K562 (cell line): ENCODE measurements at regions not wholly inside any gene's neighbourhood (a gene's known extent, or its start where the extent isn't known, plus 50 kb on each side); places are given as distances from the start of the nearest gene placed in this dataset.

Experiments used
- ATF2 ChIP-seq: sonication (generic); formaldehyde crosslinking; IDR thresholded peaks from 2 replicates; pipeline ENCODE4 v1.8.1; 2022; ENCODE audit warnings: missing genetic modification reagents
- BHLHE40 ChIP-seq: IDR thresholded peaks from 2 replicates; pipeline ENCODE4 v1.6.1; 2011; ENCODE audit warnings: low read length, improper control_type of control experiment
- CEBPZ ChIP-seq: fragments of 150-350 bp; IDR thresholded peaks from 2 replicates; pipeline ENCODE4 v1.6.1; 2014; ENCODE audit warnings: low read depth, mild to moderate bottlenecking, low read length, borderline replicate concordance
- EP300 ChIP-seq: IDR thresholded peaks from 2 replicates; pipeline ENCODE4 v1.6.1; 2012; ENCODE audit warnings: low read length, improper control_type of control experiment
- FOXJ2 ChIP-seq: fragments of 200-800 bp; sonication (Bioruptor generic); IDR thresholded peaks from 2 replicates; pipeline ENCODE4 v1.6.1; 2016; ENCODE audit warnings: missing genetic modification characterization, missing compliant biosample characterization
- HEY1 ChIP-seq: fragments of 250-450 bp; sonication (Bioruptor Pico); IDR thresholded peaks from 2 replicates; pipeline ENCODE4 v1.5.0; 2020; ENCODE audit warnings: mild to moderate bottlenecking, moderate library complexity, borderline replicate concordance
- MED1 ChIP-seq: sonication (generic); formaldehyde crosslinking; IDR thresholded peaks from 2 replicates; pipeline ENCODE4 v1.8.1; 2023; ENCODE audit warnings: missing genetic modification reagents, borderline replicate concordance
- MEIS2 ChIP-seq: fragments of 450-650 bp; IDR thresholded peaks from 2 replicates; pipeline ENCODE4 v1.6.1; 2014; ENCODE audit warnings: mild to moderate bottlenecking; ENCODE audit not compliant: partially characterized antibody
- PCBP1 ChIP-seq: fragments of 200-400 bp; formaldehyde crosslinking; IDR thresholded peaks from 2 replicates; pipeline ENCODE4 v1.6.1; 2018; ENCODE audit warnings: mild to moderate bottlenecking, low read depth, low read length; ENCODE audit not compliant: poor library complexity, severe bottlenecking
- ZNF121 ChIP-seq: sonication (generic); formaldehyde crosslinking; conservative IDR thresholded peaks from 2 replicates; pipeline ENCODE4 v1.8.0; 2022; ENCODE audit warnings: missing genetic modification reagents
- ZNF140 ChIP-seq: fragments of 250-450 bp; sonication (Bioruptor Pico); IDR thresholded peaks from 2 replicates; pipeline ENCODE4 v1.8.0; 2021; ENCODE audit warnings: moderate library complexity, mild to moderate bottlenecking, inconsistent platforms
- ZNF146 ChIP-seq: IDR thresholded peaks from one replicate; pipeline ENCODE4 v1.6.1; 2018; ENCODE audit warnings: missing compliant biosample characterization; ENCODE audit not compliant: unreplicated experiment
- TF ChIP-seq, protein P1 (sequence below), 2 experiments: IDR thresholded peaks; 2 replicates each; pipeline ENCODE4 v1.6.1; 2012; ENCODE audit warnings: improper control_type of control experiment in 2 of 2, low read depth in 2 of 2, low read length in 2 of 2, borderline replicate concordance in 1 of 2
- TF ChIP-seq, protein P2 (sequence below): fragments of 250-450 bp; sonication (Bioruptor Pico); IDR thresholded peaks from 2 replicates; pipeline ENCODE4 v1.8.0; 2021; ENCODE audit warnings: moderate library complexity, mild to moderate bottlenecking, inconsistent platforms
- TF ChIP-seq, protein P3 (sequence below): fragments of 450-650 bp; conservative IDR thresholded peaks from 2 replicates; pipeline ENCODE4 v1.6.1; 2016; ENCODE audit warnings: missing genetic modification characterization, low read depth, mild to moderate bottlenecking, control low read depth, missing compliant biosample characterization
- TF ChIP-seq, protein P4 (sequence below): sonication (generic); formaldehyde crosslinking; IDR thresholded peaks from 2 replicates; pipeline ENCODE4 v1.8.0; 2022; ENCODE audit warnings: missing genetic modification reagents, mild to moderate bottlenecking, moderate library complexity, borderline replicate concordance
- TF ChIP-seq, protein P5 (sequence below): sonication (generic); formaldehyde crosslinking; IDR thresholded peaks from 2 replicates; pipeline ENCODE4 v1.8.0; 2022; ENCODE audit warnings: mild to moderate bottlenecking, missing genetic modification reagents

DNA sequence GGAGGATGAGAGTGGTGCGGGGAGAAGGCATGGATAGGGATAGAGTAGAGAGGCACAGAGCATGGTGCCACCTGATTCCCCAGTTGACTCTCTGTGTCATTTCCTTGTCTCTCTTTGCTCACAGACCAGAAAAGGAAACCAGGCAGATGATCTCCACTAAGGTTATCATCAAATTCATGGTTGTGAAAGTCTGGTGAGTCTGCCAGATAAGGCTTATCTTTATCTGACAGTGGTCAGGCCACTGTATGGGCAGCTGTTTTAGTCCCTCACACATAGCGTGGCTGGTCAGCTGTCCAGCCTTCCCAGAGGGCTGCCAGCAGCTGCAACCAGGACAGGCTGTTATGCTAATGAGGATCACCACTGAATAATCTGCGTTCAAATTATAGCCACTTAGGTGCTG lies 99.0 kb downstream of the ADRA2A start (continued):
- TF ChIP-seq, protein P1, sequence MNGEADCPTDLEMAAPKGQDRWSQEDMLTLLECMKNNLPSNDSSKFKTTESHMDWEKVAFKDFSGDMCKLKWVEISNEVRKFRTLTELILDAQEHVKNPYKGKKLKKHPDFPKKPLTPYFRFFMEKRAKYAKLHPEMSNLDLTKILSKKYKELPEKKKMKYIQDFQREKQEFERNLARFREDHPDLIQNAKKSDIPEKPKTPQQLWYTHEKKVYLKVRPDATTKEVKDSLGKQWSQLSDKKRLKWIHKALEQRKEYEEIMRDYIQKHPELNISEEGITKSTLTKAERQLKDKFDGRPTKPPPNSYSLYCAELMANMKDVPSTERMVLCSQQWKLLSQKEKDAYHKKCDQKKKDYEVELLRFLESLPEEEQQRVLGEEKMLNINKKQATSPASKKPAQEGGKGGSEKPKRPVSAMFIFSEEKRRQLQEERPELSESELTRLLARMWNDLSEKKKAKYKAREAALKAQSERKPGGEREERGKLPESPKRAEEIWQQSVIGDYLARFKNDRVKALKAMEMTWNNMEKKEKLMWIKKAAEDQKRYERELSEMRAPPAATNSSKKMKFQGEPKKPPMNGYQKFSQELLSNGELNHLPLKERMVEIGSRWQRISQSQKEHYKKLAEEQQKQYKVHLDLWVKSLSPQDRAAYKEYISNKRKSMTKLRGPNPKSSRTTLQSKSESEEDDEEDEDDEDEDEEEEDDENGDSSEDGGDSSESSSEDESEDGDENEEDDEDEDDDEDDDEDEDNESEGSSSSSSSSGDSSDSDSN (IDR thresholded peaks at IDR 0.05; ENCODE audit: borderline replicate concordance in 1 of 2, low read depth in 2 of 2, low read length in 2 of 2): no peak
- TF ChIP-seq CEBPZ (no peak), MEIS2 (no peak), ZNF146 (CRISPR knock-in tag) (no peak), MED1 (CRISPR knock-in tag) (no peak), BHLHE40 (peak; percentile 68; the same call in 1 of the 2 replicates), FOXJ2 (tag) (no peak), ZNF121 (CRISPR knock-in tag) (no peak), EP300 (peak; percentile 78), ZNF140 (CRISPR knock-in tag) (no peak), PCBP1 (no peak), HEY1 (CRISPR knock-in tag) (0 out of 2 replicates have a peak, but pooled peaks have one; percentile 41), ATF2 (no peak)
- TF ChIP-seq, protein P2, sequence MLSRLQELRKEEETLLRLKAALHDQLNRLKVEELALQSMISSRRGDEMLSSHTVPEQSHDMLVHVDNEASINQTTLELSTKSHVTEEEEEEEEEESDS (CRISPR knock-in tag): no peak
- TF ChIP-seq, protein P3, sequence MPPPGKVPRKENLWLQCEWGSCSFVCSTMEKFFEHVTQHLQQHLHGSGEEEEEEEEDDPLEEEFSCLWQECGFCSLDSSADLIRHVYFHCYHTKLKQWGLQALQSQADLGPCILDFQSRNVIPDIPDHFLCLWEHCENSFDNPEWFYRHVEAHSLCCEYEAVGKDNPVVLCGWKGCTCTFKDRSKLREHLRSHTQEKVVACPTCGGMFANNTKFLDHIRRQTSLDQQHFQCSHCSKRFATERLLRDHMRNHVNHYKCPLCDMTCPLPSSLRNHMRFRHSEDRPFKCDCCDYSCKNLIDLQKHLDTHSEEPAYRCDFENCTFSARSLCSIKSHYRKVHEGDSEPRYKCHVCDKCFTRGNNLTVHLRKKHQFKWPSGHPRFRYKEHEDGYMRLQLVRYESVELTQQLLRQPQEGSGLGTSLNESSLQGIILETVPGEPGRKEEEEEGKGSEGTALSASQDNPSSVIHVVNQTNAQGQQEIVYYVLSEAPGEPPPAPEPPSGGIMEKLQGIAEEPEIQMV (tag): no peak
- TF ChIP-seq, protein P4, sequence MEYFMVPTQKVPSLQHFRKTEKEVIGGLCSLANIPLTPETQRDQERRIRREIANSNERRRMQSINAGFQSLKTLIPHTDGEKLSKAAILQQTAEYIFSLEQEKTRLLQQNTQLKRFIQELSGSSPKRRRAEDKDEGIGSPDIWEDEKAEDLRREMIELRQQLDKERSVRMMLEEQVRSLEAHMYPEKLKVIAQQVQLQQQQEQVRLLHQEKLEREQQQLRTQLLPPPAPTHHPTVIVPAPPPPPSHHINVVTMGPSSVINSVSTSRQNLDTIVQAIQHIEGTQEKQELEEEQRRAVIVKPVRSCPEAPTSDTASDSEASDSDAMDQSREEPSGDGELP (CRISPR knock-in tag): peak; percentile 88
- TF ChIP-seq, protein P5, sequence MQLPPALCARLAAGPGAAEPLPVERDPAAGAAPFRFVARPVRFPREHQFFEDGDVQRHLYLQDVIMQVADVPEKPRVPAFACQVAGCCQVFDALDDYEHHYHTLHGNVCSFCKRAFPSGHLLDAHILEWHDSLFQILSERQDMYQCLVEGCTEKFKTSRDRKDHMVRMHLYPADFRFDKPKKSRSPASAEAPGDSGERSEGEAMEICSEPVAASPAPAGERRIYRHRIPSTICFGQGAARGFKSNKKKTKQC (CRISPR knock-in tag): no peak
